ENCODE measurements at regions not wholly inside any gene's neighbourhood (a gene's known extent, or its start where the extent isn't known, plus 50 kb on each side); places are given as distances from the start of the nearest gene placed in this dataset.

- no peak overlapping the region for H3K4me3 ChIP-seq (ENCODE audit: low read depth, low read length)
Measured at GRCh38 chr15:81987628-81988027, 58.2 kb downstream of the MEX3B start.

- H3K4me3 ChIP-seq (ENCODE audit: low read depth, low read length), result no peak overlapping the region
Measured at GRCh38 chr15:81983497-81983896, 62.3 kb downstream of the MEX3B start.

- H3K4me3 ChIP-seq (ENCODE audit: low read depth, low read length), result no peak overlapping the region
Measured at GRCh38 chr15:81982808-81983207, 63.0 kb downstream of the MEX3B start.

- H3K4me3 ChIP-seq (ENCODE audit: low read depth, low read length), result no peak overlapping the region
Measured at GRCh38 chr15:81981908-81982307, 63.9 kb downstream of the MEX3B start.

- no peak overlapping the region for H3K4me3 ChIP-seq (ENCODE audit: low read depth, low read length)
Measured at GRCh38 chr15:81977464-81977863, 68.4 kb downstream of the MEX3B start.

- no peak overlapping the region for H3K4me3 ChIP-seq (ENCODE audit: low read depth, low read length)
Measured at GRCh38 chr15:81968691-81969090, 77.1 kb downstream of the MEX3B start.

- H3K4me3 ChIP-seq (ENCODE audit: low read depth, low read length), result no peak overlapping the region
Measured at GRCh38 chr15:81966631-81967030, 79.2 kb downstream of the MEX3B start.

- H3K4me3 ChIP-seq (ENCODE audit: low read depth, low read length), result no peak overlapping the region
Measured at GRCh38 chr15:81962482-81962881, 83.3 kb downstream of the MEX3B start.

GRCh38 chr15:81959196-81959595 is 86.6 kb downstream of the MEX3B start:
- H3K4me3 ChIP-seq (ENCODE audit: low read depth, low read length), result no peak overlapping the region

- H3K4me3 ChIP-seq (ENCODE audit: low read depth, low read length), result no peak overlapping the region
Measured at GRCh38 chr15:81957698-81958097, 88.1 kb downstream of the MEX3B start.

- H3K4me3 ChIP-seq (ENCODE audit: low read depth, low read length), result no peak overlapping the region
Measured at GRCh38 chr15:81955382-81956062, 90.3 kb downstream of the MEX3B start.

- H3K4me3 ChIP-seq (ENCODE audit: low read depth, low read length), result no peak overlapping the region
Measured at GRCh38 chr15:81954158-81954783, 91.5 kb downstream of the MEX3B start.

GRCh38 chr15:81950841-81951414 is 94.9 kb downstream of the MEX3B start:
- H3K4me3 ChIP-seq (ENCODE audit: low read depth, low read length), result no peak overlapping the region

- no peak overlapping the region for H3K4me3 ChIP-seq (ENCODE audit: low read depth, low read length)
Measured at GRCh38 chr15:81948751-81949150, 97.1 kb downstream of the MEX3B start.

- no peak overlapping the region for H3K4me3 ChIP-seq (ENCODE audit: low read depth, low read length)
Measured at GRCh38 chr15:81948222-81948621, 97.6 kb downstream of the MEX3B start.

GRCh38 chr15:81947548-81947947 is 98.3 kb downstream of the MEX3B start:
- no peak overlapping the region for H3K4me3 ChIP-seq (ENCODE audit: low read depth, low read length)

GRCh38 chr15:81945014-81945615 is 100.7 kb downstream of the MEX3B start:
- H3K4me3 ChIP-seq (ENCODE audit: low read depth, low read length), result no peak overlapping the region

GRCh38 chr15:81942655-81943195 is 103.1 kb downstream of the MEX3B start:
- H3K4me3 ChIP-seq (ENCODE audit: low read depth, low read length), result no peak overlapping the region

GRCh38 chr15:81942157-81942556 is 103.7 kb downstream of the MEX3B start:
- no peak overlapping the region for H3K4me3 ChIP-seq (ENCODE audit: low read depth, low read length)

- no peak overlapping the region for H3K4me3 ChIP-seq (ENCODE audit: low read depth, low read length)
Measured at GRCh38 chr15:81941479-81941878, 104.3 kb downstream of the MEX3B start.

All from iPS-11a (cell line).